GF-D8 (cell line): ENCODE measurements at regions not wholly inside any gene's neighbourhood (a gene's known extent, or its start where the extent isn't known, plus 50 kb on each side); places are given as distances from the start of the nearest gene placed in this dataset.
"Not testable (repeated sequence)": the region's sequence is repeated elsewhere in the genome, so short reads cannot be mapped to it uniquely, and the experiment has no call there.

Experiments used
- DNase-seq: peaks from one replicate; lab custom pipeline; 2025; lab: John Stamatoyannopoulos, UW

GRCh38 chr5:98308960-98309359 is 464.5 kb upstream of the RGMB start:
- no peak for DNase-seq

GRCh38 chr5:98309785-98310598 is 463.5 kb upstream of the RGMB start:
- DNase-seq, result no peak

GRCh38 chr5:98314292-98314691 is 459.2 kb upstream of the RGMB start:
- no peak for DNase-seq

- DNase-seq, result no peak
These were observed 455.1 kb upstream of the RGMB start for GRCh38 chr5:98318386-98318785.

GRCh38 chr5:98319299-98320011 is 454.0 kb upstream of the RGMB start:
- DNase-seq, result no peak

- no peak for DNase-seq
These were observed 453.1 kb upstream of the RGMB start for GRCh38 chr5:98320343-98320742.

GRCh38 chr5:98321361-98321760 is 452.1 kb upstream of the RGMB start:
- no peak for DNase-seq

GRCh38 chr5:98325187-98325586 is 448.3 kb upstream of the RGMB start:
- DNase-seq, result not testable (repeated sequence)

GRCh38 chr5:98328015-98328414 is 445.4 kb upstream of the RGMB start:
- no peak for DNase-seq

GRCh38 chr5:98330871-98331270 is 442.6 kb upstream of the RGMB start:
- DNase-seq, result no peak

- DNase-seq, result no peak
These were observed 439.5 kb upstream of the RGMB start for GRCh38 chr5:98333921-98334320.

GRCh38 chr5:98334946-98335345 is 438.5 kb upstream of the RGMB start:
- no peak for DNase-seq

GRCh38 chr5:98339141-98339848 is 434.2 kb upstream of the RGMB start:
- no peak for DNase-seq

GRCh38 chr5:98341038-98342032 is 432.1 kb upstream of the RGMB start:
- no peak for DNase-seq

- not testable (repeated sequence) for DNase-seq
These were observed 430.4 kb upstream of the RGMB start for GRCh38 chr5:98342958-98343660.

GRCh38 chr5:98349251-98349989 is 424.0 kb upstream of the RGMB start:
- no peak for DNase-seq

GRCh38 chr5:98349990-98350365 is 423.5 kb upstream of the RGMB start:
- DNase-seq, result no peak

GRCh38 chr5:98354922-98355321 is 418.5 kb upstream of the RGMB start:
- no peak for DNase-seq

- no peak for DNase-seq
These were observed 412.9 kb upstream of the RGMB start for GRCh38 chr5:98360548-98360947.

GRCh38 chr5:98363157-98363556 is 410.3 kb upstream of the RGMB start:
- no peak for DNase-seq
